Cardiac fibroblast (primary cell): ENCODE measurements at regions not wholly inside any gene's neighbourhood (a gene's known extent, or its start where the extent isn't known, plus 50 kb on each side); places are given as distances from the start of the nearest gene placed in this dataset.
"Not testable (repeated sequence)": the region's sequence is repeated elsewhere in the genome, so short reads cannot be mapped to it uniquely, and the experiment has no call there.

Experiments used
- DNase-seq, 2 donors: peaks; one replicate each; pipeline versions ENCODE4 v3.0.0 to v3.0.0-alpha.2; 2010; ENCODE audit warnings: low read depth in 2 of 2
- H3K4me3 ChIP-seq, 2 donors: replicated peaks in 1 of 2; 1 replicate in 1 of 2; 2 replicates in 1 of 2; pipeline ENCODE4 v1.5.1; 2011; ENCODE audit warnings: low read depth in 2 of 2, low read length in 2 of 2, mild to moderate bottlenecking in 2 of 2, moderate library complexity in 1 of 2
- TF ChIP-seq, protein P1 (sequence below): IDR thresholded peaks from one replicate; pipeline ENCODE4 v1.5.1; 2011; ENCODE audit warnings: low read depth, mild to moderate bottlenecking, low read length, inconsistent platforms

DNA sequence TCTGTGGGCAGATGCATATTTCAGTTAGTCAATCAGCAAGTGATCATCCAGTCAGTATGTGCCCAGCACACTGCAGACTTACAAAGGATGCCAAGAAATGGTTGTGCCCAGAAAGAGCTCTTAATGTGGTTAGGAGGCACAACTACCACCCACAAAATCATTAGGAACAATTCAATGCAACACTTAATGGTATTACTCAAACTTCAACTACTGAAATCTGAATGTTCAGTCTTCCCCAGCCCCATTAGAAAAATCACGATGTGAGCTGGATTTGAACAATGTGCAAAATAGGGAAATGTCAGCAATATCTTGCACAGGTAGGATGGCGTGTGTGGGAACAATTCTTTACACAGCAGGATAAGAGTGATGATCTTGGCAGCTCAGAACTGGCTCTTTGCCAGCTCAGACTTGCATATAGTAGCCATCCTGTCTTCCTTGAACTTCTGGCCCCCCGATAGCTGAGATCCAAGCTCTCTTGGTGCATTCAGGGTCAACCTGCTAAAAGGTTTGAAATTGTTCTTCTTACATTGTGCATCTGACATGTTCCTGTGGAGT is 556.7 kb upstream of the HTR1E start:
- no peak overlapping the region for H3K4me3 ChIP-seq
- TF ChIP-seq, protein P1, sequence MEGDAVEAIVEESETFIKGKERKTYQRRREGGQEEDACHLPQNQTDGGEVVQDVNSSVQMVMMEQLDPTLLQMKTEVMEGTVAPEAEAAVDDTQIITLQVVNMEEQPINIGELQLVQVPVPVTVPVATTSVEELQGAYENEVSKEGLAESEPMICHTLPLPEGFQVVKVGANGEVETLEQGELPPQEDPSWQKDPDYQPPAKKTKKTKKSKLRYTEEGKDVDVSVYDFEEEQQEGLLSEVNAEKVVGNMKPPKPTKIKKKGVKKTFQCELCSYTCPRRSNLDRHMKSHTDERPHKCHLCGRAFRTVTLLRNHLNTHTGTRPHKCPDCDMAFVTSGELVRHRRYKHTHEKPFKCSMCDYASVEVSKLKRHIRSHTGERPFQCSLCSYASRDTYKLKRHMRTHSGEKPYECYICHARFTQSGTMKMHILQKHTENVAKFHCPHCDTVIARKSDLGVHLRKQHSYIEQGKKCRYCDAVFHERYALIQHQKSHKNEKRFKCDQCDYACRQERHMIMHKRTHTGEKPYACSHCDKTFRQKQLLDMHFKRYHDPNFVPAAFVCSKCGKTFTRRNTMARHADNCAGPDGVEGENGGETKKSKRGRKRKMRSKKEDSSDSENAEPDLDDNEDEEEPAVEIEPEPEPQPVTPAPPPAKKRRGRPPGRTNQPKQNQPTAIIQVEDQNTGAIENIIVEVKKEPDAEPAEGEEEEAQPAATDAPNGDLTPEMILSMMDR: no peak
- no peak for DNase-seq

DNA sequence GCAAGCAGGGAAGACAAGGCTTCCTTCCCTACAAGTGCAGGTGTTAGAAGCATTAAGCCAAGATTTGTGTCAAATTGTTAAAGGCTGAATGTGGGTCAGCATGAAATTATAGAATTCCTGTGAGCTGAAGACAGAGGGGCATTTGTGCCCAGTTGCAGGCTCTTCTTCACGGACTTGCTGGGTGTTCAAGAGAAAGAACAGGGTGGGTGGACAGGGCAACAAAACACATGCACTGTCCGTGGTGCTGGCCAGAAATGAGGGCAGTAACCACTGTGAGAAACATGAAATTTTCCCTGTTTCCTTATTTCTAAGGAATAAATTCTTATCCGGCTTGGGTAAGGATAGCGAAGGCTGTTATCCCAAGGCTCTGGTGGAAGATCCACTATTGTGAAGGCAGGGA is 579.5 kb upstream of the HTR1E start:
- TF ChIP-seq, protein P1: no peak
- DNase-seq: no peak
- no peak overlapping the region for H3K4me3 ChIP-seq

DNA sequence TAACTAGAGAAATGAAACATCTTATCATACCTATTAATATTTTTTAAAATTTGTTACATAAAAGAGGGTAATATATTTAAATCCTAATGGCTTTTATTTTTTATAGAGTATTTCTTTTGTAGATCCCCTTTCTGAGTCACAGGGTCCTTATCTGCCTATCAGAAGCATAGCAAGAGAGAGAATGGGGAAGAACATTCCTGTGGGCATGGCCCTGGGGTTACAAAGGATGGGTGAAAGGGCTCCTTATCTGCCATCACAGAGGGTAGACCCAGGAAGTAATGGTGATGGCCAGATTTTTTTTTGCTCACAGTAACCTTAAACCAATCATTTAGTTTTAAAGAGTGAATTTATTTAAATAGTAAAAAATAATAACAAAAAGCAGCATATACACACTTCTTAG is 582.1 kb upstream of the HTR1E start:
- TF ChIP-seq, protein P1: no peak
- DNase-seq: no peak
- H3K4me3 ChIP-seq: no peak overlapping the region

DNA sequence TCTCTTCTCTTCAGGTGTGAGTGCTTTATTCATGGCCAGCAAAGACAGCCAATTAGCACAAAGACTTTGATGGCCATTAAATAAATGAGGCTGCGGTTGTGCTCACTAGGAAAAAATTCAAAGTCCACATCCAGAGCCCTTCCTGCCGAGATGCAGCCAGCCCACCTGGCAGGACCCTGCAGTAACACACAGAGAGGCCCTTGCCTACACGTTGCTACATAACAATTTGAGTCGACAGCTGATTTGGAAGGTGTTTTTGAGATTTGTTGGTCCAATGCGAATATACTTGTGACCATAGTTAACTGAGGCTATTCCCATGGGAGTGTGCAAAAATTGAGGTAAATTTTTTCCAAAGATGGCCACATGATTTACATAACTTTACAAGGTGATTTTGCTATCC is 605.4 kb upstream of the HTR1E start:
- H3K4me3 ChIP-seq: no peak overlapping the region
- no peak for DNase-seq
- TF ChIP-seq, protein P1: no peak

DNA sequence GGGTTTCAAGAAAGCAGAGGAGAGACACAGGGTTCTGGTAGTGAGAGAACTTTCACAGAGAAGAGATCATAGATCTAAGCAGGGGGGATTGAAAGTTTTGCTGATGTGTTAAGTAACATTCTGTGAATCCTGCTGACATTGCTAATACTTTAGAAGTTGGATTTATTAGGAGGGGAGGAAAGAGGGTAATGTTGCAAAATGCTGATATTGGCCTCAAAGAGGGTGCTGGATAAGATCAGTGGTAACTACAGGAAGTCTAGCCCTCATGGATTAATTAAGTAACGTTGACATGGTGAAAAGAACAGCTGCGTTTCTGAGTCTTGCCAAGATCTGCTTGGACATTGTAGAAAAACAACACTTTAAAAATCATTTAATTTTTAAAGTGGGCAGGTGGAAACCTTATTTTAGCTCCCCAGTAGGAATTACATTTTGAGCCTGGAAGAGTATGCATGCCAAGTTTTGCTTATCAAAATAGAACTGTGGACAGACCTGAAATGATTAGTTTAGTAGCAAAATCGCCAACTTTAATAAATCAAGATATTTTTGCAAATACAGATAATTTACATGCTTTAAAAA is 606.0 kb upstream of the HTR1E start:
- TF ChIP-seq, protein P1: no peak
- H3K4me3 ChIP-seq: no peak overlapping the region
- DNase-seq: no peak

DNA sequence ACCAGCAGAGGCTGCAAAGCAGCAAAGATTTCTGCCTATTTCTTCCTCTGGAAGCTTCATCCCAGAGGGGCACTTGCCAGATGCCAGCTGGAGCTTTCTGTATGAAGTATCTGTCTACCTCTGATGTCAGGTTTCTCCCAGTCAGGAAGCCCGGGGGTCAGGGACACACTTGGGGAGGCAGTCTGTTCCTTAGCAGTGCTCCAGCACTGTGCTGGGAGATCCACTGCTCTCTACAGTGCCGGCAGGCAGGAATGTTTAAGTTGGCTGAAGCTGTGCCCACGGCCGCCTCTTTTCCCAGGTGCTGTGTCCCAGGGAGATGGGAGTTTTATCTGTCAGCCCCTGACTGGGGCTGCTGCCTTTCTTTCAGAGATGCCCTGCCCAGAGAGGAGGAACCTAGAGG is 631.1 kb upstream of the HTR1E start:
- TF ChIP-seq, protein P1: no peak
- no peak for DNase-seq
- no peak overlapping the region for H3K4me3 ChIP-seq

DNA sequence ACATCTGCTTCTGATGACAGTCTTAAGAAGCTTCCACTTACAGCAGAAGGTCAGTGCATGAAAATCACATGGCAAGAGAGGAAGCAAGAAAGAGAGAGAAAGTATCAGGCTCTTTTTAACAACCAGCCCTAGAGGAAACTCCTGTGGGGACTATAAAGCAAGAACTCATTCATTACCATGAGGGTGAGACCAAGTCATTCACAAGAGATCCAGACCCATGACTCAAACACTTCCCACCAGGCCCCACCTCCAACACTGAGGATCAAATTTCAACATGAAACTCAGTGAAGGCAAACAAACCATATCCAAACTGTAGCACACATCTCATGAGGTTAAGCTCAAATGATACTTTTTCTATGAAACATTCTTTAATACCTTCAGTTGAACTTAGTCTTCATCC is 643.2 kb upstream of the SYNCRIP start:
- TF ChIP-seq, protein P1: no peak
- no peak overlapping the region for H3K4me3 ChIP-seq
- no peak for DNase-seq

DNA sequence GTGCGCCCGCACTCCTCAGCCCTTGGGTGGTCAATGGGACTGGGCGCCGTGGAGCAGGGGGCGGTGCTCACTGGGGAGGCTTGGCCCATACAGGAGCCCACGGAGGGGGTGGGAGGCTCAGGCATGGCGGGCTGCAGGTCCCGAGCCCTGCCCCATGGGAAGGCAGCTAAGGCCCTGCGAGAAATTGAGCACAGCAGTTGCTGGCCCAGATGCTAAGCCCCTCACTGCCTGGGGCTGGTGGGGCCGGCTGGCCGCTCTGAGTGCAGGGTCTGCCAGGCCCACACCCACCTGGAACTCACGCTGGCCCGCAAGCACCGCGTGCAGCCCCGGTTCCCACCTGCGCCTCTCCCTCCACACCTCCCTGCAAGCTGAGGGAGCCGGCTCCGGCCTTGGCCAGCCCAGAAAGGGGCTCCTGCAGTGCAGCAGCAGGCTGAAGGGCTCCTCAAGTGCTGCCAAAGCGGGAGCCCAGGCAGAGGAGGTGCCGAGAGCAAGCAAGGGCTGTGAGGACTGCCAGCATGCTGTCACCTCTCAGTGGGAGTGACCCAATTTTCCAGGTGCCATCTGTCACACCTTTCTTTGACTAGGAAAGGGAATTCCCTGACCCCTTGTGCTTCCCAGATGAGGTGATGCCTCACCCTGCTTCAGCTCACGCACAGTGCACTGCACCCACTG is 642.3 kb upstream of the SYNCRIP start:
- not testable (repeated sequence) for H3K4me3 ChIP-seq, DNase-seq

DNA sequence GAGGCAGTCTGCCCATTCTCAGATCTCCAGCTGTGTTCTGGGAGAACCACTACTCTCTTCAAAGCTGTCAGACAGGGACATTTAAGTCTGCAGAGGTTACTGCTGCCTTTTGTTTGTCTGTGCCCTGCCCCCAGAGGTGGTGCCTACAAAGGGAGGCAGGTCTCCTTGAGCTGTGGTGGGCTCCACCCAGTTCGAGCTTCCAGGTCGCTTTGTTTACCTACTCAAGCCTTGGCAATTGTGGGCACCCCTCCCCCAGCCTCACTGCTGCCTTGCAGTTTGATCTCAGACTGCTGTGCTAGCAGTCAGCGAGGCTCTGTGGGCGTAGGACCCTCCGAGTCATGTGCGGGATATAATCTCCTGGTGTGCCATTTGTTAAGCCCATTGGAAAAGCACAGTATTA is 640.9 kb upstream of the SYNCRIP start:
- not testable (repeated sequence) for DNase-seq, H3K4me3 ChIP-seq
